NCI-H1048 (cell line): ENCODE measurements at regions not wholly inside any gene's neighbourhood (a gene's known extent, or its start where the extent isn't known, plus 50 kb on each side); places are given as distances from the start of the nearest gene placed in this dataset.

Experiments
- DNase-seq: peaks from one replicate; lab custom pipeline; 2025; lab: John Stamatoyannopoulos, UW

GRCh38 chr17:5694551-5694950 is 110.2 kb upstream of the NLRP1 start:
- no peak for DNase-seq

DNA sequence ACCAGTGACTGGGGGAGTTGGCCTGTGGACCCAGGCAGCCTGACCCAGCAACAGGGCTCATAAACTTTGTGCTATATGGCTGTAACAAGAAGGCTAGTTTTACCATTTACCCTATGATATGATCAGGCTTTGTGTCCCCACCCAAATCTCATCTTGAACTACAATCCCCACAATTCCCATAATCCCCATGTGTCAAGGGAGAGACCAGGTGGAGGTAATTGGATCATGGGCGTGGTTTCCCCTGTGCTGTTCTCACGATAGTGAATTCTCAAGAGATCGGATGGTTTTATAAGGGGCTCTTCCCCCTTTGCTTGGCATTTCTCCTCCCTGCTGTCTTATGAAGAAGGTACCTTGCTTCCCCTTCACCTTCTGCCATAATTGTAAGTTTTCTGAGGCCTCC is 111.2 kb upstream of the NLRP1 start:
- no peak for DNase-seq

DNA sequence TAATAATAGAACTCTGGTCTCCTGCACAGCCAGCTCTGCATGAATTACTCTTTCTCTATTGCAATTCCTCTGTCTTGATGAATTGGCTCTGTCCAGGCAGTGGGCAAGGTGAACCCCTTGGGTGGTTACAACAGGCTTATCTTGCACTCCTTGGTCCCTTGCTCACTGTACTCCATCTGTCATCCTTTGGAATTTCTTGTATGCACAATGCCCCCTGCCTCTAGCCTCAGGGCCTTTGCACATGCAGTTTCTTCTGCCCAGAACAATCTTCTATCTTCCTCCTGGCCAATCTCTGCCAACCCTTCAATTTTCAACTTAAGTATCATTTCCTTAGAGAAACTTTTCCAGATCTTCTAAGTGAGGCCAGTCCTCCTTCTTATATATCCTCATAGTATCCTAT is 114.7 kb upstream of the NLRP1 start:
- DNase-seq, result no peak

DNA sequence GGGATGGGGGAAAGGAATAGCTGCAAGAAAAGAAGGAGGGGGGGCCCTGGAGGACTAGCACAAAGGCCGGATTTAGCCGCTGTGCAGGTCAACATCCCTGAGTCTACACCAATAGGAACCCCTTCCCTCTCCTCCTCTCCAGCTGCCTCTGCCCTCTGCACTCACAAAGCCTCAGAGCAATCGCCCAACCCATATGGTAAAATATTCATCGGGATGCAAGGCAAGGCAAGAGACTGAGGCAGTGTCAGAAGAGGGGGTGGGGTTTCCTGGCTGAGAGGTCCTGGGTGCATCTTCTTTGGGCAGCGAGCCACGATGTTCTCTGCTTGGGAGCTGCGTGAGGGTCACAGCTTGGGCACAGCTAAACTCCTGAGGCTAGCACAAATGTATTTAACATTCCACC is 115.5 kb upstream of the NLRP1 start:
- no peak for DNase-seq

DNA sequence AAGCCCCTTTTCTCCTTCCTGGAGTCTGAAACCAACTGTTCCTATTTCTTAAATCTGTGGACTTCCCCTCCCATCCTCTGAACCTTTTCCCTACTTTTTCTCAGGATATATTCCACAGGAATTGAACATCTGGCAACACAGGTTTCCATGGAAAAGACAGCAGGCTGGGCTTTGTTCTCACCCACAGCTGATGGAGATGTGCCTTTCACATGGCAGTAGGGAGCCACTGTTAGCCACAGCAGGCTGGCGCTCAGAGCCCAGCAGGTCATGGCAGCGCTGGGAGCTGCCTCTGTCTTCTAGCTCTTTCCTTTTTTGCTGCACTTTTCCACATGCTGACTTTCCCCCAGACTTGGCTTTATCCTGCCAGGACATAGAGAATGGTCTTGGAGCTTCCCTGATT is 116.4 kb upstream of the NLRP1 start:
- no peak for DNase-seq

DNA sequence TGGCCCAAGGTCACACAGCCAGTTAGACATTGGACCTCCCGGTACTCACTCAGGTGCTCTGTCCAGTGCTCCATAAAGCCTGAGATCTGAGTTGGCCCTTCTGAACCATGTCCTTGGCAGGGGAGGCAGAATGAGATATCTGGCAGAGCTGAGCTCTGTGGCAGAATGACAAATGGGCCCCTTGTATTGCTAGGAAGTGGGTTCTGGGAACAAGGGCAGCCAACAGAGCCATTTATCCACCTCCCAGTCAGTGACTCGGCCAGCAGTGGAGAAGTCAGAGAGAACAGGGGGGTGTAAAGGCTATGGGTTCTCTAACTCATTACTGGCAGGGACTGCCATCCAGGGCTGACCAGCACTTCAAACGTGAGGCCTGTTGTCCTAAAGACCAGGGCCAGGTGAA is 117.1 kb upstream of the NLRP1 start:
- DNase-seq, result no peak

DNA sequence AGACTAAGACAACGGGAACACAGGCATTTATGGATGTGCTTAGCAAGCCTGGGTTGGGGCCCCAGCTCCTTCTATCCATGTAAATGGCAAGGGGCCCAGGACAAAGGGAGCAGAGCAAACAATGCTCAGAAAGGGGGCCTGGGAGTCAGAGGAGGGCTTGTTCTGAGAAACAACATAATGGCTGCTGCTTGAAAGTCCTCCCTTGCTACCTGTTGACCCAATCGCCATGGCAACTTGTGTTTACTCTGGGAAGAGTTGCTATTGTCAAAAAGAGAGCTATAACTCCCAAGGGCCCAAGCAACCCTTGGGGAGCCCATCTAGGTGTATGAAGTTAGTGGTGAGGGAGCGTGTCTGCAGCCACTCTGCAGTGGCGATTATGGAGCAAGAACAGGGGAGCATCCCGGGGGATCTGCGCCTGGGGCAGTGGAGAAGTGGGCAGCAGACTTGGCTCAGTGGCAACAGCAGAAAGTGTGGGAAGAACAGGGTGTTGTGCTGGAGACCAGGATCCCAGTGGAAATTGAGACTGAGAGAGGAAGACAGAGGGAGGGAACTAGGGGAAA is 118.7 kb upstream of the NLRP1 start:
- no peak for DNase-seq

DNA sequence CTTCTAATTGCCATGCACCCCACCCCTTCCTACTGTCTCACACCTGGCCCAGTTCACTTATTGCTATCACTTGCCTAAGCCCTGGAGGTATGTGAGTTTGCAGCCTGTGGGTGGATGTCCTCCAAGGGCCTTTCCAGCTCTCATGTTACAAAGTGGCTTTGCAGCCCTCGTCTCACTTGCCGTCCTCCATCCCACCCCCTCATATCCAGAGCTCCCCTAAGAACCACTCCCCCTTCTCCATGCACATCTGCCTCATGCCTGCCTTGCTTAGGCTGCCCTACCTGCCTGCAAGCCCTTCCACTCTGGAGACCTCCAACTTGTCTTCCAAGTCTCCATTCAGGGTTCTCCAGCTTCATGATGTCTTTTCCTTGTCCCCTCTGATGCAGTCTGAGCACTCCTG is 119.4 kb upstream of the NLRP1 start:
- DNase-seq, result no peak

- no peak for DNase-seq
Measured at GRCh38 chr17:5705081-5705875, 121.0 kb upstream of the NLRP1 start.

GRCh38 chr17:5705876-5706576 is 121.7 kb upstream of the NLRP1 start:
- DNase-seq, result no peak

DNA sequence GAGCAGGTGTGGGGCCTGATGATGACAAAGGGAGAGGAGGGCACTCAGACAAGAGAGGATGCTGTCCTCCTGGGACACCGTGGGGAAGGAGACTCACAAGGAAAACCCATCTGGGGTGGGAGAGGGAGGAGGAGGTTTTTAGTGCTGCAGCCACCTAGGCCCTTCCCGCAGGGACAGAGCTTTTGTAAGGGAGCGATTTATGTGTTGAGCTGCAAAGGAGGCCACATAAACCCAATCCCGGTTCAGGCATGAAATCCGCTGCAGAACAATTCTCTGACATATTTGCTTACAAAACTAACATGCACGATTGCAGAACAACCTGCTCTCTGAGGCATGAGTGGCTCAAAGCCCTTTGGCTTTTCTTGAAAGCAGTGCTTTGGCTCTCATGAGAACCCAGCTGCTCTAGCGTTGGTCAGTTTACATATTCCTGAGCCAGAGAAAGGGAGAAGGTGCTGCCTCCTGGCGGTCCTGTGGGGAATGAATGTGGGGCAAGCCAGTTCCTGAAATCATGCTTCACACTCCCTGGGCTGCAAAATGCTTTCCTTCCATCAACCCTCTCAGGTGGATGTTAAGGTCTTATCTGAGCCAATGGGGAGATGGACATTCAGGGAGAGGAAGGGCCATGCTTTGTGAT is 122.4 kb upstream of the NLRP1 start:
- DNase-seq, result no peak

DNA sequence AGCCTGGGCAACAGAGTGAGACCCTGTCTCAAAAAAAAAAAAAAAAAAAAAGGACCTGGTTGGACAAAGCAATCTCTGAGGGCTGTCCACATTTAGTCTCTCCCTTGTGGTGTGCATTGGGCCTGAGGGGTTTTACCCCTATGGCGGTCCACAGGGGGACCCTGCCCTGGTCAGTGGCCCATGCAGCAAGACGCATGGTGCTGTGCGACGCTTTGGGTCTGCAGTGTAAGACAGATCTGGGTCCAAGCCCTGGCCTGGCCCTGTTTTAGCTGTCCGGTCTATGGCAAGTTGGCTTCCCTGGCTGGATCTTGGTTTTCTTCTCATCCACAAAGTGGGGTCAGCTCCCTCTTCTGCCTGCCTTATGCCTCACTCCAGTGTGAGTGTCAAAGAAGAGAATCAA is 123.2 kb upstream of the NLRP1 start:
- DNase-seq, result no peak

- DNase-seq, result no peak
Measured at GRCh38 chr17:5708344-5708743, 124.0 kb upstream of the NLRP1 start.

DNA sequence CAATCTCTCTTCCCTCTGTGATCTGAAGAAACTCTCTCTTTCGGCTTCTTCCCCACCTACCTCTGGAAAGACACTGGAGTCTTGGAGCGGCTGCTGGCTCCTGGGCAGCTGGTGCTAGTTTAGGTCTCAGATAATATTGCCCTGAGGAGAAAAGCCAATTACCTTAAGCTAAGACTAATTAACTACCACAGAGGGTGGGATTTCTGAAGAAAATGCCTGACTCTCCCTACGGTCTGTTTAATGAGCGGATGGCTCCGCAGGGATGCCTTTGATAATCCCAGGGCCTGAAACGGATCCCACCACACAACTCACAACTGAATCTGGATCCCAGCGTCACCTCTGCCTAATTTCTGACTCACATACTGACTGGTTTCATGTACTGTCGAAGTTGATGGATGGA is 127.0 kb upstream of the NLRP1 start:
- DNase-seq, result no peak

DNA sequence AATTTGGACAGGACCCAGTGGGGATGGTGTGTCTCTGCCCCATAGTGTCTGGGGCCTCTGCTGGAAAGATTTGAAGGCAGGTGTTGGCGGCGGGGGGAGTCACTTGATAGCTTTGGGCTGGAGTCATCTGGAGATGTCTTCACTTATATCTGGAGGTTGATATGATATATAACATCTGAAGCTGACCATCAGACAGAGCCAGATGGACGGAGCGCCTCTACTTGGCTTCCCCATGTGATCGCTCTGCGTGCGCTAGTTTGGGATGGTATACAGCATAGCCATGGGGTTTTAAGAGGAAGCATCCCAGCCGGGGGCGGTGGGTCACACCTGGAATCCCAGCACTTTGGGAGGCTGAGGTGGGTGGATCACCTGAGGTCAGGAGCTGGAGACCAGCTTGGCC is 130.7 kb upstream of the NLRP1 start:
- DNase-seq, result no peak

DNA sequence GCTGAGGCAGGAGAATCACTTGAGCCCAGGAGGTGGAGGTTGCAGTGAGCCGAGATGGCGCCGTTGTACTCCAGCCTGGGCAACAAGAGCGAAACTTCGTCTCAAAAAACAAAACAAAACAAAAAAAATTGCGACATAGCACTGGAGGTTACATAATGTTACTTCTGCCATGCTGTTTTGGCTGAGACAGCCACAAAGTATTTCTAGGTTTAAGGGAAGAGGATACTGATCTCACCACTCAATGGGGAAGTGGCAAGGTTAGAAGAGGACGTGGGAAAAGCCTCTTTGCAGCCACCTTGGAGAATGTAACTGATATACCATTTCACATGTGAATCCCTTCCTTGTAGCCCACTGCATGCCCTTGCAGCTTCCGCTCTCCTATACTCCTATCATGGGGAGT is 131.2 kb upstream of the NLRP1 start:
- no peak for DNase-seq

- DNase-seq, result no peak
Measured at GRCh38 chr17:5718726-5719125, 134.4 kb upstream of the NLRP1 start.

DNA sequence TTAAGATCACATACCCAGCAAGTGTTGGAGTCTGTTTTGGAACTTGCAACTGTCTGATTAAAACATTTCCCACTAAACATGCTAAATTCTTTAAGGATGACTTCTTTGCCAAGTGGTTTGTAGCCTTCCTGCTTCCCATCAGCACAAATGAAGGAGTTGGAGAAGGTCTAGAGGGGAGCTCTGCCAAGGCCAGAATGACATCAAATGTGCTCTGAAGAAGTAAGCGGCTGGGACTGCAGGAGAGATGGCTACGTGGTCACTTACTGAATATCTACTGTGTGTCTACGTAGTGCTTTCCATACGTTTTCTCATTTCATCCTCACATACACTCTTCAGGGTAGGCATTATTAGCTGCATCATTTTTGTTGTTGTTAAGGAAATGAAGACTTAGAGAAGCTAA is 135.7 kb upstream of the NLRP1 start:
- no peak for DNase-seq

DNA sequence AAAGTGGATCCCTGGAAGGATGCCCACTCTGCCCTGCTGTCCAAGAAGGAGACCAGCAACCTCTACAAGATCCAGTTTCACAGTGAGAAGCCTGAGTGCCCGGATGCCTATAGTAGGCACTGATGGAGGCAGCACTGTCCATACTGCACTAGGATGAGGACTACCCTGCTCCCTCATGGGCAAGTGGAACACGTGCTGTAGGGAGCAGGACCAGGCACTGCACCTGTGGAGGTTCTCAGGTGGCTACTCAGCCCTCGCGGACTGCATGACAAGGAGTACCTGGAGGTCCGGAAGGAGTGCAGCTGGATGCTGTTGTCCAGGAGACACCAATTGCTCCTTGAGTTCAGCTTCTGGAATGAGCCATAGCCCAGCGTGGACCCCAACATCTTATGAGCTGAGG is 146.1 kb upstream of the NLRP1 start:
- no peak for DNase-seq

GRCh38 chr17:5740937-5741336 is 156.6 kb upstream of the NLRP1 start:
- no peak for DNase-seq

DNA sequence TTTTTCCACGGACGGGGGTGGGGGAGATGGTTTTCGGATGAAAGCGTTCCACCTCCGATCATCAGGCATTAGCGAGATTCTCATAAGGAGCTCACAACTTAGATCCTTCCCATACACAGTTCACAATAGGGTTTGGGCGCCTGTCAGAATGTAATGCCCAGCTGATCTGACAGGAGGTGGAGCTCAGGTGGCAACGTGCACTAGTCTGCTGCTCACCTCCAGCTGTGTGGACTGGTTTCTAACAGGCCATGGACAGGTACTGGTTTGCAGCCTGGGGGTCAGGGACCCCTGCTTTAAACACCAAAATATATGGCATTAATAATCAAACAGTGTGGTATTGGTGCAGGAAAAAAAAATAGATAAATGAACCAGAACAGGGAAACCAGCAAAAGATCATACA is 157.5 kb upstream of the NLRP1 start:
- DNase-seq, result no peak

DNA sequence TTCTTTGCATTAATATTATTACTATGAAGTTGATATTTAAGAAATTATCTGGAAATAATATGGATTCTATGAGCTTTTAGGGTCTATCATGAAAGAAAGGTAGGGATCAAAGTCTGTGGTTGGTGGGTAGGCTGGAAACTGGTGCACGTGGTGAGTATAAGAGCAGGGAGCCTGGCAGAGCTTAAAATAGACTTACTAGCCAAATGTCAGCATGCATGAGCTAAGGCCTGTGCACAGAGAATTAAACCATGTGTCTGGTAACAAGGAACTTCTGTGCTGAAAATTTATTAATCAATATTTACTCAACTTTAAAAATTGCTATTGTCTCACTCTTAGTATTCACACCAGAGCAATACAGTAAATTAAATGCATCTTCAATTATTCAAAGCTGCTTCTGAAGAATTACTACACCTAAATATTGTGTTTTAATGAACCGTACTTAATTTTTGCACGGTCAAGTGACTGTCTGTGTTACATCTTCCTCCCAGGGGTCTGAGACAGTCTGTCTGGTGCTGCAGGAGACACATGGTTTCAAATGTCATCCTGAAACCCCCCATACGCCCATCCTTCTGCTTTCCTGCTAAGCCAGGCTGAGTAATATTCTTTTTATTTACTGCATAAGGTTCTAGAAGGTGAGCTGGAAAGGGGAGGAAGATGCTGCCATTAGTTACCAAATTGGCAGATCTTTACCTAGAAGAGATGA is 161.0 kb upstream of the NLRP1 start:
- DNase-seq, result no peak
